SK-N-SH (cell line): ENCODE measurements at regions not wholly inside any gene's neighbourhood (a gene's known extent, or its start where the extent isn't known, plus 50 kb on each side); places are given as distances from the start of the nearest gene placed in this dataset.
"Not testable (repeated sequence)": the region's sequence is repeated elsewhere in the genome, so short reads cannot be mapped to it uniquely, and the experiment has no call there.

Experiments used
- CTCF ChIA-PET: fragments of 300-600, 350-600 bp; formaldehyde crosslinking; extraction: SDS; loops from one replicate; lab custom pipeline; 2021; lab: Yijun Ruan, JAX
- POLR2A ChIA-PET: fragments of 350-600 bp; sonication (Branson Sonifier 250); formaldehyde crosslinking; extraction: SDS; loops from one replicate; lab custom pipeline; 2020; ENCODE audit warnings: antibody characterized with exemption, inconsistent platforms; lab: Yijun Ruan, JAX
- DNase-seq: peaks from one replicate; pipeline ENCODE4 v3.0.0; 2012
- H2AFZ ChIP-seq: fragments of 200-600 bp; sonication (generic); 2 replicates; pipeline ENCODE4 v1.8.1; 2016; ENCODE audit warnings: antibody characterized with exemption, mild to moderate bottlenecking, low read depth
- H3F3A ChIP-seq: fragments of 200-600 bp; sonication (generic); replicated peaks from 2 replicates; pipeline ENCODE3; 2016; ENCODE audit warnings: antibody characterized with exemption, mild to moderate bottlenecking; ENCODE audit not compliant: insufficient read depth
- H3K27ac ChIP-seq, 2 experiments: fragments of 200-500 bp in 1 of 2; fragments of 200-600 bp in 1 of 2; sonication (Bioruptor generic) in 1 of 2; sonication (generic), shearing (Covaris generic) in 1 of 2; 2 replicates each; pipeline versions ENCODE4 v1.5.1 to v1.6.1; 2014 to 2016; ENCODE audit warnings: low read depth in 2 of 2, inconsistent platforms in 1 of 2, low read length in 1 of 2, mild to moderate bottlenecking in 1 of 2, mixed read lengths in 1 of 2
- H3K27me3 ChIP-seq: fragments of 200-600 bp; sonication (generic), shearing (Covaris generic); 2 replicates; pipeline ENCODE4 v1.6.1; 2016; ENCODE audit warnings: mixed run types; ENCODE audit not compliant: insufficient read depth
- H3K36me3 ChIP-seq, 2 experiments: fragments of 200-500 bp in 1 of 2; fragments of 200-600 bp in 1 of 2; sonication (Bioruptor generic) in 1 of 2; sonication (generic) in 1 of 2; replicated peaks in 1 of 2; 2 replicates each; pipeline versions ENCODE3 to v1.5.1; 2014 to 2016; ENCODE audit warnings: low read length in 1 of 2, mild to moderate bottlenecking in 1 of 2; ENCODE audit not compliant: insufficient read depth in 2 of 2, control insufficient read depth in 1 of 2
- H3K4me1 ChIP-seq, 2 experiments: fragments of 200-500 bp in 1 of 2; fragments of 200-600 bp in 1 of 2; sonication (Bioruptor generic) in 1 of 2; sonication (generic), shearing (Covaris generic) in 1 of 2; 2 replicates each; pipeline versions ENCODE4 v1.5.1 to v1.6.1; 2014 to 2016; ENCODE audit warnings: low read depth in 1 of 2, low read length in 1 of 2, mixed run types in 1 of 2; ENCODE audit not compliant: insufficient read depth in 2 of 2, control insufficient read depth in 1 of 2
- H3K4me2 ChIP-seq: fragments of 200-600 bp; sonication (generic), shearing (Covaris generic); 2 replicates; pipeline ENCODE4 v1.6.1; 2017; ENCODE audit warnings: mixed run types
- H3K4me3 ChIP-seq, 2 experiments: fragments of 200-500 bp in 1 of 2; fragments of 200-600 bp in 1 of 2; sonication (Bioruptor generic) in 1 of 2; sonication (generic), shearing (Covaris generic) in 1 of 2; 2 replicates each; pipeline versions ENCODE4 v1.5.1 to v1.8.1; 2014 to 2016; ENCODE audit warnings: low read depth in 2 of 2, inconsistent platforms in 1 of 2, low read length in 1 of 2, mild to moderate bottlenecking in 1 of 2, mixed read lengths in 1 of 2, moderate library complexity in 1 of 2
- H3K79me2 ChIP-seq: fragments of 200-600 bp; sonication (generic); 2 replicates; pipeline ENCODE4 v1.8.1; 2017; ENCODE audit warnings: mild to moderate bottlenecking; ENCODE audit not compliant: insufficient read depth
- H3K9ac ChIP-seq: fragments of 200-600 bp; sonication (generic); 2 replicates; pipeline ENCODE4 v1.6.1; 2017; ENCODE audit warnings: mixed run types
- H3K9me2 ChIP-seq: fragments of 200-600 bp; sonication (generic); 2 replicates; pipeline ENCODE4 v1.6.1; 2017; ENCODE audit warnings: mixed run types
- H3K9me3 ChIP-seq: fragments of 200-600 bp; sonication (generic); 2 replicates; pipeline ENCODE4 v1.6.1; 2017; ENCODE audit warnings: mixed run types, mild to moderate bottlenecking, moderate library complexity
- H4K20me1 ChIP-seq: fragments of 200-600 bp; sonication (generic); 2 replicates; pipeline ENCODE4 v1.6.1; 2017; ENCODE audit warnings: mild to moderate bottlenecking, mixed run types; ENCODE audit not compliant: insufficient read depth
- CHD2 ChIP-seq: fragments of 150-350 bp; IDR thresholded peaks from 2 replicates; pipeline ENCODE4 v1.6.1; 2018; ENCODE audit warnings: low read length; ENCODE audit not compliant: partially characterized antibody
- EP300 ChIP-seq, 2 experiments: IDR thresholded peaks; 2 replicates each; pipeline versions ENCODE4 v1.4.0 to v1.6.1; 2012; ENCODE audit warnings: borderline replicate concordance in 1 of 2, low read depth in 1 of 2, low read length in 1 of 2
- EZH2phosphoT487 ChIP-seq: fragments of 200-600 bp; sonication (generic); IDR thresholded peaks from 2 replicates; pipeline ENCODE4 v1.6.1; 2017; ENCODE audit warnings: low read depth, mixed run types, mild to moderate bottlenecking, antibody characterized with exemption, moderate library complexity, borderline replicate concordance
- FOSL2 ChIP-seq: IDR thresholded peaks from 2 replicates; pipeline ENCODE4 v1.4.0; 2012; ENCODE audit warnings: low read depth, mild to moderate bottlenecking, moderate library complexity, borderline replicate concordance
- FOXJ3 ChIP-seq: sonication (generic); formaldehyde crosslinking; IDR thresholded peaks from 2 replicates; pipeline ENCODE4 v1.5.1; 2020; ENCODE audit warnings: mild to moderate bottlenecking, missing genetic modification reagents
- FOXM1 ChIP-seq: IDR thresholded peaks from 2 replicates; pipeline ENCODE4 v1.4.0; 2012; ENCODE audit warnings: low read depth, mild to moderate bottlenecking
- GATA2 ChIP-seq: sonication (generic); formaldehyde crosslinking; IDR thresholded peaks from 2 replicates; pipeline ENCODE4 v1.5.0; 2020; ENCODE audit warnings: mild to moderate bottlenecking, missing genetic modification reagents
- JUND ChIP-seq: IDR thresholded peaks from 2 replicates; pipeline ENCODE4 v1.4.0; 2012
- MAX ChIP-seq: IDR thresholded peaks from 2 replicates; pipeline ENCODE4 v1.4.0; 2012; ENCODE audit warnings: low read depth
- MEF2A ChIP-seq: IDR thresholded peaks from 2 replicates; pipeline ENCODE4 v1.4.0; 2012; ENCODE audit warnings: low read depth, borderline replicate concordance
- MXI1 ChIP-seq: IDR thresholded peaks from 2 replicates; pipeline ENCODE4 v1.6.1; 2012; ENCODE audit warnings: mild to moderate bottlenecking, low read depth, low read length, improper control_type of control experiment
- NFIC ChIP-seq: IDR thresholded peaks from 2 replicates; pipeline ENCODE4 v1.4.0; 2012; ENCODE audit warnings: borderline replicate concordance
- NRF1 ChIP-seq: IDR thresholded peaks from 2 replicates; pipeline ENCODE4 v1.6.1; 2012; ENCODE audit warnings: low read depth, mild to moderate bottlenecking, low read length
- PBX3 ChIP-seq: IDR thresholded peaks from 2 replicates; pipeline ENCODE4; 2012
- POLR2AphosphoS5 ChIP-seq: IDR thresholded peaks from 2 replicates; pipeline ENCODE4 v1.6.1; 2012; ENCODE audit warnings: low read depth, low read length
- RAD21 ChIP-seq: IDR thresholded peaks from 2 replicates; pipeline ENCODE4 v1.6.1; 2012; ENCODE audit warnings: mild to moderate bottlenecking, low read length
- RFX5 ChIP-seq: IDR thresholded peaks from 2 replicates; pipeline ENCODE4 v1.6.1; 2012; ENCODE audit warnings: mild to moderate bottlenecking, improper control_type of control experiment, low read length
- RXRA ChIP-seq: IDR thresholded peaks from 2 replicates; pipeline ENCODE4 v1.4.0; 2012; ENCODE audit warnings: low read depth, mild to moderate bottlenecking, borderline replicate concordance
- SMC3 ChIP-seq: IDR thresholded peaks from 2 replicates; pipeline ENCODE4 v1.6.1; 2012; ENCODE audit warnings: low read depth, low read length, improper control_type of control experiment
- TEAD4 ChIP-seq: IDR thresholded peaks from 2 replicates; pipeline ENCODE4 v1.4.0; 2012; ENCODE audit warnings: mild to moderate bottlenecking, borderline replicate concordance; ENCODE audit not compliant: insufficient read depth
- ZBTB33 ChIP-seq: IDR thresholded peaks from 2 replicates; pipeline ENCODE4 v1.4.0; 2012; ENCODE audit warnings: low read depth, borderline replicate concordance
- WGBS: methylation state at CpG from one replicate; pipeline ENCODE4 v1.1.6; 2017; ENCODE audit warnings: low lambda C conversion rate; 5-methylcytosine and 5-hydroxymethylcytosine counted together

- Histone ChIP-seq H3K9me3 (no peaks in the 10 kb centered on the region; the same call in 1 of the 2 replicates), H2AFZ (no peak overlapping the region), H3K27me3 (no peaks in the 10 kb centered on the region), H3K9me2 (no peaks in the 10 kb centered on the region), H3K4me2 (no peak overlapping the region), H3K79me2 (no peaks in the 10 kb centered on the region), H3K27ac (no peak overlapping the region), H3K4me1 (no peaks in the 10 kb centered on the region), H3F3A (no peaks in the 10 kb centered on the region), H3K4me3 (no peak overlapping the region), H3K9ac (no peak overlapping the region), H4K20me1 (no peaks in the 10 kb centered on the region), H3K36me3 (no peaks in the 10 kb centered on the region)
- no peak for DNase-seq
- ChIA-PET CTCF (no interaction called here), POLR2A (no interaction called here)
- TF ChIP-seq FOXM1: no peak
- no peak for TF ChIP-seq FOXJ3 (CRISPR knock-in tag)
- no peak for TF ChIP-seq EP300 (IDR thresholded peaks at IDR 0.05; ENCODE audit: borderline replicate concordance in 1 of 2, low read depth in 1 of 2, low read length in 1 of 2)
- no peak for TF ChIP-seq RXRA
- no peak for TF ChIP-seq MXI1
- no peak for TF ChIP-seq RAD21
- no peak for TF ChIP-seq EZH2phosphoT487
- TF ChIP-seq MAX: no peak
- no peak for TF ChIP-seq MEF2A
- no peak for TF ChIP-seq GATA2 (CRISPR knock-in tag)
- no peak for TF ChIP-seq NFIC
- WGBS: 17% methylated on average over 2 of the region's 2 CpGs
Observed at GRCh38 chr20:12248481-12248880, 330.8 kb downstream of the BTBD3 start.

- DNase-seq, H3K9me2 ChIP-seq, CTCF ChIA-PET, H3K9me3 ChIP-seq, H3K36me3 ChIP-seq, H2AFZ ChIP-seq, H3K27ac ChIP-seq, H3K4me2 ChIP-seq, H3K27me3 ChIP-seq, POLR2A ChIA-PET, H3K4me1 ChIP-seq, H3K4me3 ChIP-seq, H3F3A ChIP-seq, H3K9ac ChIP-seq, H4K20me1 ChIP-seq, H3K79me2 ChIP-seq: not testable (repeated sequence)
- WGBS: 12% methylated on average over 1 of the region's 1 CpG
Observed at GRCh38 chr20:12250661-12251060, 333.0 kb downstream of the BTBD3 start.

GRCh38 chr20:12252793-12253192 is 335.1 kb downstream of the BTBD3 start:
- no peak for DNase-seq
- H3K4me2 ChIP-seq: no peak overlapping the region
- WGBS: 45% methylated on average over 7 of the region's 7 CpGs
- no peaks in the 10 kb centered on the region for H3F3A ChIP-seq
- POLR2A ChIA-PET: no interaction called here
- no peak overlapping the region for H3K4me3 ChIP-seq
- CTCF ChIA-PET: no interaction called here
- no peak overlapping the region for H3K27ac ChIP-seq
- H3K9ac ChIP-seq: no peak overlapping the region
- H3K79me2 ChIP-seq: no peaks in the 10 kb centered on the region
- H2AFZ ChIP-seq: no peak overlapping the region
- H3K36me3 ChIP-seq: no peaks in the 10 kb centered on the region
- no peaks in the 10 kb centered on the region; the same call in 1 of the 2 replicates for H3K9me3 ChIP-seq
- H3K27me3 ChIP-seq: no peaks in the 10 kb centered on the region
- no peaks in the 10 kb centered on the region for H3K4me1 ChIP-seq
- H3K9me2 ChIP-seq: no peaks in the 10 kb centered on the region
- H4K20me1 ChIP-seq: no peaks in the 10 kb centered on the region
- no peak for TF ChIP-seq MXI1
- no peak for TF ChIP-seq NRF1
- TF ChIP-seq FOXJ3 (CRISPR knock-in tag): no peak
- TF ChIP-seq CHD2: no peak
- no peak for TF ChIP-seq SMC3
- no peak for TF ChIP-seq MEF2A
- no peak for TF ChIP-seq PBX3
- no peak for TF ChIP-seq ZBTB33
- TF ChIP-seq TEAD4: no peak
- TF ChIP-seq FOSL2: no peak
- TF ChIP-seq NFIC: no peak
- TF ChIP-seq JUND: no peak
- no peak for TF ChIP-seq RFX5
- TF ChIP-seq RAD21: no peak
- no peak for TF ChIP-seq POLR2AphosphoS5
- no peak for TF ChIP-seq EP300 (IDR thresholded peaks at IDR 0.05; ENCODE audit: borderline replicate concordance in 1 of 2, low read depth in 1 of 2, low read length in 1 of 2)
